Astrocyte of the spinal cord (primary cell): ENCODE measurements at regions not wholly inside any gene's neighbourhood (a gene's known extent, or its start where the extent isn't known, plus 50 kb on each side); places are given as distances from the start of the nearest gene placed in this dataset.

Experiments
- DNase-seq: peaks from one replicate; pipeline ENCODE4 v3.0.0; 2011; ENCODE audit warnings: low read depth, low spot score
- H3K4me3 ChIP-seq: 2 replicates; pipeline ENCODE4 v1.5.1; 2011; ENCODE audit warnings: low read depth, mild to moderate bottlenecking, low read length, moderate library complexity
- in situ Hi-C: cut with HindIII; loops from 2 replicates; pipeline ENCODE4 v1.10.0; 2017; ENCODE audit warnings: low sequenced_read_pairs
- TF ChIP-seq, protein P1 (sequence below): IDR thresholded peaks from 2 replicates; pipeline ENCODE4 v1.5.1; 2012; ENCODE audit warnings: low read depth, mild to moderate bottlenecking, low read length, inconsistent platforms

GRCh38 chr6:145555084-145555483 is 180.2 kb downstream of the EPM2A start:
- in situ Hi-C loops: no loop called here
- H3K4me3 ChIP-seq: no peak overlapping the region
- no peak for DNase-seq
- TF ChIP-seq, protein P1, sequence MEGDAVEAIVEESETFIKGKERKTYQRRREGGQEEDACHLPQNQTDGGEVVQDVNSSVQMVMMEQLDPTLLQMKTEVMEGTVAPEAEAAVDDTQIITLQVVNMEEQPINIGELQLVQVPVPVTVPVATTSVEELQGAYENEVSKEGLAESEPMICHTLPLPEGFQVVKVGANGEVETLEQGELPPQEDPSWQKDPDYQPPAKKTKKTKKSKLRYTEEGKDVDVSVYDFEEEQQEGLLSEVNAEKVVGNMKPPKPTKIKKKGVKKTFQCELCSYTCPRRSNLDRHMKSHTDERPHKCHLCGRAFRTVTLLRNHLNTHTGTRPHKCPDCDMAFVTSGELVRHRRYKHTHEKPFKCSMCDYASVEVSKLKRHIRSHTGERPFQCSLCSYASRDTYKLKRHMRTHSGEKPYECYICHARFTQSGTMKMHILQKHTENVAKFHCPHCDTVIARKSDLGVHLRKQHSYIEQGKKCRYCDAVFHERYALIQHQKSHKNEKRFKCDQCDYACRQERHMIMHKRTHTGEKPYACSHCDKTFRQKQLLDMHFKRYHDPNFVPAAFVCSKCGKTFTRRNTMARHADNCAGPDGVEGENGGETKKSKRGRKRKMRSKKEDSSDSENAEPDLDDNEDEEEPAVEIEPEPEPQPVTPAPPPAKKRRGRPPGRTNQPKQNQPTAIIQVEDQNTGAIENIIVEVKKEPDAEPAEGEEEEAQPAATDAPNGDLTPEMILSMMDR: no peak

- in situ Hi-C loops: no loop called here
- no peak for DNase-seq
- TF ChIP-seq, protein P1: no peak
- H3K4me3 ChIP-seq: no peak overlapping the region
Measured at GRCh38 chr6:145557474-145557873, 177.8 kb downstream of the EPM2A start.

- in situ Hi-C loops: no loop called here
- TF ChIP-seq, protein P1: no peak
- no peak for DNase-seq
Measured at GRCh38 chr6:145559836-145560235, 175.5 kb downstream of the EPM2A start.

GRCh38 chr6:145561095-145562072 is 173.9 kb downstream of the EPM2A start:
- DNase-seq: no peak
- TF ChIP-seq, protein P1: no peak
- no peak overlapping the region for H3K4me3 ChIP-seq
- in situ Hi-C loops: no loop called here

More at GRCh38 chr6:145559836-145560235, 175.5 kb downstream of the EPM2A start:
- no peak overlapping the region for H3K4me3 ChIP-seq

DNA sequence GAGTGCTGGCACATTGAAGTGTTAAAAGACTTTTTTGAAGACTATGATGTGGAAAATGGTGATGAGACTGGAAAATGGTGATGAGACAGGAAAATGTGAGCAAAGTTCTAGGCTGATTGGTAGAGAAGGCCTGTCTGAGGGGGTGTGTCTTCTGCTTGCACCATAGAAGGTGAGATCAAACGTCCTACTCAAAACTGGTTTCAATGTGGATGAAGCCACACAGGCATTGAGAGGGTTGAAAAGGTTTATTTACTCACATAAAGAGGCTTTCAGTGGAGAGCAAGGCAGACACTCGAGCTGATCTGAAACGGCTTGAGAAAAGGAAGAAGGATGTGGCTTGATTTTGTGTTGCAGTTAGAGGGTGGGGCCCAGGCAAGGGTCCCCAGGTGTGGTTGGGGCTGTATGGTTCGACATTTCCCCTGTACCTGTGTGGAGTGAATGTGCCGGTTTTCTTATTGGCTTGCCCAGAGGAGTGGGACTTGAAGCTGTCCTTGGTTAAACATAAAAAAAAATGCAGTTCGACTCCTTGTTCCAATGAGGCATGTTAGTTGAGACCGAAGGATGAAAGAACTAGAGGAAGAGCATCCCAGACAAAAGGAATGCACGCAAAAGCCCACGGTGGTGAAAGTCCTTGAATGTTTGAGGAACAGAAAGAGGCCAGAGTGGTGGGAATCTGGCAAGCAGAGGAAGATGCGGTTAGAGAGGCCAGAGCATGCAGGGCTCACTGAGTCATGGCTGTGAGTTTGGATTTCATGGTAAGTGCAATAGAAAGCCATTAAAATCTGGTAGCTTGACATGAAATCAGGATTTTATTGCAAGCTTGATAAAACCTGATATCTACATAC is 172.3 kb downstream of the EPM2A start:
- TF ChIP-seq, protein P1: no peak
- DNase-seq: no peak
- no peak overlapping the region for H3K4me3 ChIP-seq
- in situ Hi-C loops: no loop called here

GRCh38 chr6:145564553-145564952 is 170.8 kb downstream of the EPM2A start:
- in situ Hi-C loops: no loop called here
- TF ChIP-seq, protein P1: no peak

More at GRCh38 chr6:145564553-145564952, 170.8 kb downstream of the EPM2A start:
- H3K4me3 ChIP-seq: no peak overlapping the region
- DNase-seq: no peak
